Kidney epithelial cell (primary cell): ENCODE measurements at regions not wholly inside any gene's neighbourhood (a gene's known extent, or its start where the extent isn't known, plus 50 kb on each side); places are given as distances from the start of the nearest gene placed in this dataset.

ENCODE experiments used
- DNase-seq: peaks from one replicate; pipeline ENCODE4 v3.0.0-alpha.2; 2010; ENCODE audit warnings: low read depth
- H3K27me3 ChIP-seq: 2 replicates; pipeline ENCODE4 v1.6.0; 2011; ENCODE audit warnings: low read length; ENCODE audit not compliant: control insufficient read depth, insufficient read depth
- H3K36me3 ChIP-seq: 2 replicates; pipeline ENCODE4 v1.5.1; 2011; ENCODE audit warnings: low read length; ENCODE audit not compliant: control insufficient read depth, insufficient read depth
- H3K4me3 ChIP-seq: 2 replicates; pipeline ENCODE4 v1.5.1; 2011; ENCODE audit warnings: low read depth, mild to moderate bottlenecking, control low read depth, low read length
- CTCF ChIP-seq: IDR thresholded peaks from 2 replicates; pipeline ENCODE4 v1.5.1; 2011; ENCODE audit warnings: mild to moderate bottlenecking, moderate library complexity, low read length, control low read depth, inconsistent platforms; ENCODE audit not compliant: insufficient read depth, poor library complexity, severe bottlenecking

GRCh38 chr17:14641117-14641516, 340.2 kb downstream of the HS3ST3B1 start:
- no peak for TF ChIP-seq CTCF
- DNase-seq, result no peak
- H3K27me3 ChIP-seq, result no peaks in the 10 kb centered on the region
- no peaks in the 10 kb centered on the region for H3K36me3 ChIP-seq
- H3K4me3 ChIP-seq, result no peak overlapping the region

- H3K4me3 ChIP-seq, result no peak overlapping the region
- H3K36me3 ChIP-seq, result no peaks in the 10 kb centered on the region
- no peaks in the 10 kb centered on the region for H3K27me3 ChIP-seq
- no peak for TF ChIP-seq CTCF
- no peak for DNase-seq
These were observed 336.4 kb downstream of the HS3ST3B1 start for GRCh38 chr17:14637260-14637659.

GRCh38 chr17:14630621-14631020, 329.7 kb downstream of the HS3ST3B1 start:
- Histone ChIP-seq H3K4me3 (no peak overlapping the region), H3K36me3 (no peaks in the 10 kb centered on the region), H3K27me3 (no peaks in the 10 kb centered on the region)
- DNase-seq, result no peak
- no peak for TF ChIP-seq CTCF

- Histone ChIP-seq H3K4me3 (no peak overlapping the region), H3K27me3 (no peaks in the 10 kb centered on the region), H3K36me3 (no peaks in the 10 kb centered on the region)
- DNase-seq, result no peak
- TF ChIP-seq CTCF, result no peak
These were observed 329.2 kb downstream of the HS3ST3B1 start for GRCh38 chr17:14630046-14630445.

GRCh38 chr17:14622615-14623101, 321.8 kb downstream of the HS3ST3B1 start:
- Histone ChIP-seq H3K4me3 (no peak overlapping the region), H3K36me3 (no peaks in the 10 kb centered on the region), H3K27me3 (no peaks in the 10 kb centered on the region)
- no peak for TF ChIP-seq CTCF
- no peak for DNase-seq

GRCh38 chr17:14621826-14622614, 321.1 kb downstream of the HS3ST3B1 start:
- Histone ChIP-seq H3K36me3 (no peaks in the 10 kb centered on the region), H3K27me3 (no peaks in the 10 kb centered on the region), H3K4me3 (no peak overlapping the region)
- no peak for DNase-seq
- no peak for TF ChIP-seq CTCF
